ENCODE measurements at regions not wholly inside any gene's neighbourhood (a gene's known extent, or its start where the extent isn't known, plus 50 kb on each side); places are given as distances from the start of the nearest gene placed in this dataset.
"Not testable (repeated sequence)": the region's sequence is repeated elsewhere in the genome, so short reads cannot be mapped to it uniquely, and the experiment has no call there.

- no peak overlapping the region for H3K4me3 Mint-ChIP-seq
- H3K4me1 Mint-ChIP-seq, result no peaks in the 10 kb centered on the region
- H3K9me3 Mint-ChIP-seq, result peaks cover 12% of the 10 kb centered on the region
- no peak for DNase-seq (ENCODE audit: low read depth, low spot score)
- no peak overlapping the region for H3K27ac Mint-ChIP-seq (ENCODE audit: unreplicated experiment)
- no peaks in the 10 kb centered on the region for H3K27me3 Mint-ChIP-seq (ENCODE audit: low read depth)
- TF ChIP-seq CTCF (conservative IDR thresholded peaks at IDR 0.05), result no peak
- H3K36me3 Mint-ChIP-seq (ENCODE audit: low read depth), result peaks cover 4% of the 10 kb centered on the region
Observed at GRCh38 chr18:4789506-4789905, 334.4 kb upstream of the DLGAP1 start.

- Mint-ChIP-seq H3K27ac (ENCODE audit: unreplicated experiment) (no peak overlapping the region), H3K4me1 (no peaks in the 10 kb centered on the region), H3K36me3 (ENCODE audit: low read depth) (peaks cover 7% of the 10 kb centered on the region), H3K9me3 (peaks cover 7% of the 10 kb centered on the region), H3K4me3 (no peak overlapping the region), H3K27me3 (ENCODE audit: low read depth) (no peaks in the 10 kb centered on the region)
- DNase-seq (ENCODE audit: low read depth, low spot score), result no peak
- TF ChIP-seq CTCF (conservative IDR thresholded peaks at IDR 0.05), result no peak
Observed at GRCh38 chr18:4781873-4782272, 326.8 kb upstream of the DLGAP1 start.

GRCh38 chr18:4765401-4765800 is 310.3 kb upstream of the DLGAP1 start:
- Mint-ChIP-seq H3K36me3 (ENCODE audit: low read depth) (no peaks in the 10 kb centered on the region), H3K27me3 (ENCODE audit: low read depth) (no peaks in the 10 kb centered on the region), H3K4me3 (no peak overlapping the region), H3K27ac (ENCODE audit: unreplicated experiment) (no peak overlapping the region), H3K9me3 (no peaks in the 10 kb centered on the region), H3K4me1 (no peaks in the 10 kb centered on the region)
- TF ChIP-seq CTCF (conservative IDR thresholded peaks at IDR 0.05), result no peak
- DNase-seq (ENCODE audit: low read depth, low spot score), result no peak

- Mint-ChIP-seq H3K4me1 (peaks cover 14% of the 10 kb centered on the region), H3K36me3 (ENCODE audit: low read depth) (no peaks in the 10 kb centered on the region), H3K27me3 (ENCODE audit: low read depth) (no peaks in the 10 kb centered on the region), H3K9me3 (no peaks in the 10 kb centered on the region), H3K4me3 (no peak overlapping the region), H3K27ac (ENCODE audit: unreplicated experiment) (no peak overlapping the region)
- TF ChIP-seq CTCF (conservative IDR thresholded peaks at IDR 0.05), result no peak
- no peak for DNase-seq (ENCODE audit: low read depth, low spot score)
Observed at GRCh38 chr18:4762330-4762729, 307.2 kb upstream of the DLGAP1 start.

GRCh38 chr18:4758980-4759379 is 303.9 kb upstream of the DLGAP1 start:
- H3K4me3 Mint-ChIP-seq, result no peak overlapping the region
- no peak overlapping the region for H3K27ac Mint-ChIP-seq (ENCODE audit: unreplicated experiment)
- H3K36me3 Mint-ChIP-seq (ENCODE audit: low read depth), result no peaks in the 10 kb centered on the region
- no peaks in the 10 kb centered on the region for H3K9me3 Mint-ChIP-seq
- H3K4me1 Mint-ChIP-seq, result peaks cover 14% of the 10 kb centered on the region
- H3K27me3 Mint-ChIP-seq (ENCODE audit: low read depth), result no peaks in the 10 kb centered on the region
- TF ChIP-seq CTCF (conservative IDR thresholded peaks at IDR 0.05), result no peak
- no peak for DNase-seq (ENCODE audit: low read depth, low spot score)

- DNase-seq (ENCODE audit: low read depth, low spot score), result no peak
- Mint-ChIP-seq H3K4me1 (peaks cover 14% of the 10 kb centered on the region), H3K27ac (ENCODE audit: unreplicated experiment) (peak overlapping the region; percentile 38), H3K4me3 (no peak overlapping the region), H3K27me3 (ENCODE audit: low read depth) (no peaks in the 10 kb centered on the region), H3K36me3 (ENCODE audit: low read depth) (no peaks in the 10 kb centered on the region), H3K9me3 (no peaks in the 10 kb centered on the region)
- TF ChIP-seq CTCF (conservative IDR thresholded peaks at IDR 0.05), result no peak
Observed at GRCh38 chr18:4755848-4756247, 300.7 kb upstream of the DLGAP1 start.

- DNase-seq (ENCODE audit: low read depth, low spot score); H3K27me3 Mint-ChIP-seq (ENCODE audit: low read depth); H3K27ac Mint-ChIP-seq (ENCODE audit: unreplicated experiment); H3K4me1 Mint-ChIP-seq; H3K4me3 Mint-ChIP-seq; H3K36me3 Mint-ChIP-seq (ENCODE audit: low read depth); H3K9me3 Mint-ChIP-seq: not testable (repeated sequence)
Observed at GRCh38 chr18:4753151-4753550, 298.0 kb upstream of the DLGAP1 start.
